Thymus (tissue), 11 donors: ENCODE measurements at regions not wholly inside any gene's neighbourhood (a gene's known extent, or its start where the extent isn't known, plus 50 kb on each side); places are given as distances from the start of the nearest gene placed in this dataset.

Source experiments
- DNase-seq, 9 donors: peaks; one replicate each; pipeline ENCODE4 v3.0.0-alpha.2; 2013; ENCODE audit warnings: low spot score in 9 of 9, low read depth in 6 of 9, missing footprints in 1 of 9
- H3K27ac ChIP-seq, 2 donors: one replicate each; pipeline ENCODE4 v1.5.1; 2013; ENCODE audit warnings: control low read depth in 1 of 2, low read depth in 1 of 2, low read length in 1 of 2, mild to moderate bottlenecking in 1 of 2, moderate library complexity in 1 of 2
- H3K27me3 ChIP-seq, 2 donors: one replicate each; pipeline ENCODE4 v1.5.1; 2013; ENCODE audit warnings: low read length in 1 of 2; ENCODE audit not compliant: control insufficient read depth in 2 of 2, insufficient read depth in 1 of 2
- H3K36me3 ChIP-seq, 2 donors: one replicate each; pipeline ENCODE4 v1.5.1; 2013; ENCODE audit warnings: low read length in 1 of 2, mild to moderate bottlenecking in 1 of 2, moderate library complexity in 1 of 2; ENCODE audit not compliant: control insufficient read depth in 2 of 2, insufficient read depth in 2 of 2
- H3K4me1 ChIP-seq, 2 donors: one replicate each; pipeline ENCODE4 v1.5.1; 2013; ENCODE audit warnings: low read length in 2 of 2; ENCODE audit not compliant: control insufficient read depth in 2 of 2, insufficient read depth in 2 of 2
- H3K4me3 ChIP-seq, 2 donors: one replicate each; pipeline ENCODE4 v1.5.1; 2013; ENCODE audit warnings: low read length in 2 of 2, control low read depth in 1 of 2, mild to moderate bottlenecking in 1 of 2
- H3K9me3 ChIP-seq, 2 donors: one replicate each; pipeline ENCODE4 v1.5.1; 2013; ENCODE audit warnings: low read length in 1 of 2, mild to moderate bottlenecking in 1 of 2; ENCODE audit not compliant: control insufficient read depth in 2 of 2, insufficient read depth in 1 of 2
- WGBS: extraction: QIAGEN DNeasy Blood & Tissue Kit; methylation state at CpG from one replicate; pipeline ENCODE4 v1.1.7; 2013; 5-methylcytosine and 5-hydroxymethylcytosine counted together
- donor health status: healthy.

- WGBS, result 99% methylated on average over 1 of the region's 1 CpG
- no peaks in the 10 kb centered on the region for H3K9me3 ChIP-seq
- DNase-seq, result no peak
- H3K27me3 ChIP-seq, result no peaks in the 10 kb centered on the region
- no peaks in the 10 kb centered on the region for H3K4me1 ChIP-seq
- no peak overlapping the region for H3K4me3 ChIP-seq
- no peaks in the 10 kb centered on the region for H3K36me3 ChIP-seq
- no peak overlapping the region for H3K27ac ChIP-seq
These were observed 655.3 kb downstream of the HTR1A start for GRCh38 chr5:63306909-63307308.

GRCh38 chr5:63293317-63293716 is 668.9 kb downstream of the HTR1A start:
- Histone ChIP-seq H3K9me3 (no peaks in the 10 kb centered on the region), H3K27me3 (no peaks in the 10 kb centered on the region), H3K4me3 (no peak overlapping the region), H3K36me3 (no peaks in the 10 kb centered on the region), H3K27ac (no peak overlapping the region), H3K4me1 (no peaks in the 10 kb centered on the region)
- 91% methylated on average over 1 of the region's 1 CpG for WGBS
- DNase-seq, result no peak

- Histone ChIP-seq H3K36me3 (no peaks in the 10 kb centered on the region), H3K4me1 (no peaks in the 10 kb centered on the region), H3K27me3 (no peaks in the 10 kb centered on the region), H3K9me3 (no peaks in the 10 kb centered on the region), H3K27ac (no peak overlapping the region), H3K4me3 (no peak overlapping the region)
- no peak for DNase-seq
- WGBS, result 94% methylated on average over 4 of the region's 4 CpGs
These were observed 675.5 kb downstream of the HTR1A start for GRCh38 chr5:63286724-63287123.

- H3K4me3 ChIP-seq, result no peak overlapping the region
- H3K27ac ChIP-seq, result no peak overlapping the region
- 93% methylated on average over 2 of the region's 2 CpGs for WGBS
- no peaks in the 10 kb centered on the region for H3K27me3 ChIP-seq
- no peaks in the 10 kb centered on the region for H3K4me1 ChIP-seq
- no peaks in the 10 kb centered on the region for H3K36me3 ChIP-seq
- DNase-seq, result no peak
- H3K9me3 ChIP-seq, result no peaks in the 10 kb centered on the region
These were observed 684.8 kb downstream of the LRRC70 start for GRCh38 chr5:63263411-63263810.

- H3K9me3 ChIP-seq, result no peaks in the 10 kb centered on the region
- H3K4me3 ChIP-seq, result no peak overlapping the region
- DNase-seq, result no peak
- 67% methylated on average over 4 of the region's 4 CpGs for WGBS
- H3K27ac ChIP-seq, result no peak overlapping the region
- H3K36me3 ChIP-seq, result no peaks in the 10 kb centered on the region
- H3K4me1 ChIP-seq, result no peaks in the 10 kb centered on the region
- no peaks in the 10 kb centered on the region for H3K27me3 ChIP-seq
These were observed 683.8 kb downstream of the LRRC70 start for GRCh38 chr5:63262185-63262981.

- Histone ChIP-seq H3K9me3 (no peaks in the 10 kb centered on the region), H3K36me3 (no peaks in the 10 kb centered on the region), H3K27me3 (no peaks in the 10 kb centered on the region), H3K27ac (no peak overlapping the region), H3K4me3 (no peak overlapping the region), H3K4me1 (no peaks in the 10 kb centered on the region)
- no peak for DNase-seq
These were observed 683.1 kb downstream of the LRRC70 start for GRCh38 chr5:63261695-63262094.

GRCh38 chr5:63255594-63255993 is 677.0 kb downstream of the LRRC70 start:
- H3K27ac ChIP-seq, result no peak overlapping the region
- no peak for DNase-seq
- H3K4me3 ChIP-seq, result no peak overlapping the region
- H3K27me3 ChIP-seq, result no peaks in the 10 kb centered on the region
- H3K4me1 ChIP-seq, result no peaks in the 10 kb centered on the region
- 95% methylated on average over 5 of the region's 5 CpGs for WGBS
- no peaks in the 10 kb centered on the region for H3K36me3 ChIP-seq
- H3K9me3 ChIP-seq, result no peaks in the 10 kb centered on the region

- no peak for DNase-seq
- H3K36me3 ChIP-seq, result no peaks in the 10 kb centered on the region
- no peak overlapping the region for H3K4me3 ChIP-seq
- H3K27me3 ChIP-seq, result no peaks in the 10 kb centered on the region
- 74% methylated on average over 1 of the region's 1 CpG for WGBS
- H3K4me1 ChIP-seq, result no peaks in the 10 kb centered on the region
- H3K9me3 ChIP-seq, result no peaks in the 10 kb centered on the region
- H3K27ac ChIP-seq, result no peak overlapping the region
These were observed 672.3 kb downstream of the LRRC70 start for GRCh38 chr5:63250939-63251338.

- H3K4me1 ChIP-seq, result no peaks in the 10 kb centered on the region
- WGBS, result 92% methylated on average over 2 of the region's 2 CpGs
- no peaks in the 10 kb centered on the region for H3K9me3 ChIP-seq
These were observed 671.3 kb downstream of the LRRC70 start for GRCh38 chr5:63249960-63250359.

More at GRCh38 chr5:63249960-63250359, 671.3 kb downstream of the LRRC70 start:
- Histone ChIP-seq H3K27me3 (no peaks in the 10 kb centered on the region), H3K27ac (no peak overlapping the region), H3K36me3 (no peaks in the 10 kb centered on the region), H3K4me3 (no peak overlapping the region)
- no peak for DNase-seq
